NCI-H2029 treated with DMSO at 0.1 percent for 48 hours (cell line): ENCODE measurements at regions not wholly inside any gene's neighbourhood (a gene's known extent, or its start where the extent isn't known, plus 50 kb on each side); places are given as distances from the start of the nearest gene placed in this dataset.
A peak's percentile ranks its signal among the peaks of the same experiment; 100 is the strongest.
"Not testable (repeated sequence)": the region's sequence is repeated elsewhere in the genome, so short reads cannot be mapped to it uniquely, and the experiment has no call there.

Experiments
- DNase-seq: peaks from one replicate; lab custom pipeline; 2025; lab: John Stamatoyannopoulos, UW

GRCh38 chr18:78411539-78411938 is 568.1 kb upstream of the SALL3 start:
- no peak for DNase-seq

- DNase-seq: no peak
Measured at GRCh38 chr18:78414302-78414701, 565.3 kb upstream of the SALL3 start.

- no peak for DNase-seq
Measured at GRCh38 chr18:78416853-78417252, 562.8 kb upstream of the SALL3 start.

GRCh38 chr18:78418379-78418778 is 561.2 kb upstream of the SALL3 start:
- DNase-seq: no peak

- DNase-seq: no peak
Measured at GRCh38 chr18:78419171-78419570, 560.4 kb upstream of the SALL3 start.

- no peak for DNase-seq
Measured at GRCh38 chr18:78420116-78420515, 559.5 kb upstream of the SALL3 start.

- no peak for DNase-seq
Measured at GRCh38 chr18:78421392-78421791, 558.2 kb upstream of the SALL3 start.

GRCh38 chr18:78422336-78422735 is 557.3 kb upstream of the SALL3 start:
- no peak for DNase-seq

- no peak for DNase-seq
Measured at GRCh38 chr18:78423811-78424210, 555.8 kb upstream of the SALL3 start.

- no peak for DNase-seq
Measured at GRCh38 chr18:78424403-78425018, 555.1 kb upstream of the SALL3 start.

- no peak for DNase-seq
Measured at GRCh38 chr18:78425019-78425412, 554.6 kb upstream of the SALL3 start.

GRCh38 chr18:78427081-78427480 is 552.5 kb upstream of the SALL3 start:
- DNase-seq: no peak

GRCh38 chr18:78429127-78430108 is 550.2 kb upstream of the SALL3 start:
- DNase-seq: no peak

- peak; percentile 16 for DNase-seq
Measured at GRCh38 chr18:78430131-78430758, 549.4 kb upstream of the SALL3 start.

GRCh38 chr18:78431606-78432005 is 548.0 kb upstream of the SALL3 start:
- DNase-seq: no peak

- DNase-seq: no peak
Measured at GRCh38 chr18:78433562-78433961, 546.1 kb upstream of the SALL3 start.

- no peak for DNase-seq
Measured at GRCh38 chr18:78436110-78436509, 543.5 kb upstream of the SALL3 start.

- not testable (repeated sequence) for DNase-seq
Measured at GRCh38 chr18:78438235-78438634, 541.4 kb upstream of the SALL3 start.

GRCh38 chr18:78445880-78446279 is 533.7 kb upstream of the SALL3 start:
- DNase-seq: no peak

GRCh38 chr18:78447211-78447610 is 532.4 kb upstream of the SALL3 start:
- no peak for DNase-seq

GRCh38 chr18:78448106-78448505 is 531.5 kb upstream of the SALL3 start:
- DNase-seq: no peak

- DNase-seq: no peak
Measured at GRCh38 chr18:78448591-78448990, 531.0 kb upstream of the SALL3 start.

- DNase-seq: no peak
Measured at GRCh38 chr18:78454221-78454620, 525.4 kb upstream of the SALL3 start.
